ENCODE measurements at regions not wholly inside any gene's neighbourhood (a gene's known extent, or its start where the extent isn't known, plus 50 kb on each side); places are given as distances from the start of the nearest gene placed in this dataset.

GRCh38 chr13:22256111-22256639, 585.3 kb downstream of the FGF9 start:
- CTCF ChIA-PET: no interaction called here
- TF ChIP-seq MAX (IDR thresholded peaks at IDR 0.05; ENCODE audit: insufficient read depth, insufficient read length) (no peak), POLR2A (IDR thresholded peaks at IDR 0.05; ENCODE audit: low read depth, low read length) (no peak), GATA2 (IDR thresholded peaks at IDR 0.05; ENCODE audit: insufficient read depth, insufficient read length, low read depth, low read length) (no peak), CTCF (IDR thresholded peaks at IDR 0.05; ENCODE audit: extremely low read depth in 1 of 2, insufficient read depth in 1 of 2, low read depth in 1 of 2, low read length in 2 of 2) (no peak)
- Histone ChIP-seq H4K20me1 (replicated peaks; ENCODE audit: control insufficient read depth, extremely low read depth, insufficient read depth, low read length) (no peaks in the 10 kb centered on the region), H3K4me2 (ENCODE audit: insufficient read depth, low read length) (no peak overlapping the region), H3K27me3 (ENCODE audit: control insufficient read depth in 2 of 2, insufficient read depth in 2 of 2, low read length in 2 of 2) (no peaks in the 10 kb centered on the region), H3K9me3 (replicated peaks; ENCODE audit: control insufficient read depth, insufficient read depth, low read length) (peaks cover 3% of the 10 kb centered on the region), H3K79me2 (ENCODE audit: control insufficient read depth, insufficient read depth, low read length) (no peaks in the 10 kb centered on the region), H3K36me3 (ENCODE audit: control insufficient read depth in 2 of 2, extremely low read depth in 1 of 2, insufficient read depth in 2 of 2, low read length in 2 of 2) (no peaks in the 10 kb centered on the region), H3K4me3 (replicated peaks in 1 of 3; ENCODE audit: insufficient read depth in 1 of 3, low read depth in 1 of 3, low read length in 3 of 3) (no peak overlapping the region), H3K9me1 (replicated peaks; ENCODE audit: control insufficient read depth, extremely low read depth, insufficient read depth, low read length) (no peaks in the 10 kb centered on the region), H3K4me1 (ENCODE audit: control insufficient read depth, extremely low read depth, insufficient read depth, low read length) (no peaks in the 10 kb centered on the region), H3K9ac (replicated peaks; ENCODE audit: extremely low read depth, insufficient read depth, low read length) (no peak overlapping the region), H2AFZ (ENCODE audit: low read depth, low read length) (no peak overlapping the region), H3K27ac (ENCODE audit: insufficient read depth, low read depth, low read length) (no peak overlapping the region)
- POLR2A ChIA-PET: no interaction called here
- no peak for FAIRE-seq
- dilution Hi-C loops (cut with MboI; ENCODE audit: extremely low pct_ligation_motif_present, low sequenced_read_pairs) (no loop called here), intact Hi-C loops (cut with micrococcal nuclease) (no loop called here)
- no peak for DNase-seq (ENCODE audit: low read depth, low spot score)
- BruUV-seq (replicated peaks): no TSS peak

All from endothelial cell of umbilical vein (primary cell).